CMK (cell line): ENCODE measurements at regions not wholly inside any gene's neighbourhood (a gene's known extent, or its start where the extent isn't known, plus 50 kb on each side); places are given as distances from the start of the nearest gene placed in this dataset.

ENCODE experiments used
- DNase-seq: peaks from one replicate; pipeline ENCODE4 v3.0.0-alpha.2; 2010; ENCODE audit warnings: low read depth

- no peak for DNase-seq
Measured at GRCh38 chr1:193308438-193308837, 122.0 kb upstream of the B3GALT2 start.

DNA sequence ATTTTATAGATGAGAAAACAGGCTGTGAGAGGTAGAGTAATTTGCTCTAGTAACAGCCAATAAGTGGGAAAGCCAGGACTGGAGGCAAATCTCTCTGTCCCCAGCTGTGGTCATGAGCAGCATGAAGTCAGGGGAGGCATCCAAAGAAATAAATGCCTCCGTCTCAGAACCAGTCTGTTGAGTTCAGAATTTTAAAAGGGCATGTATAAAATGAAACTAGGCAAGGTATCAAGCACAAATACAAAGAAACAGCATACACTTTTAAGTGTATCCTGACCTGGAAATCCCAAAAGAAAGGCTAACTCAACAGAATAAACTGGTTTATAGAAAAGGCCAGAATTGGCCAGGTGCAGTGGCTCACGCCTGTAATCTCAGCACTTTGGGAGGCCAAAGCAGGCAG, 120.0 kb upstream of the B3GALT2 start:
- DNase-seq = no peak
